ENCODE measurements at regions not wholly inside any gene's neighbourhood (a gene's known extent, or its start where the extent isn't known, plus 50 kb on each side); places are given as distances from the start of the nearest gene placed in this dataset.
"Not testable (repeated sequence)": the region's sequence is repeated elsewhere in the genome, so short reads cannot be mapped to it uniquely, and the experiment has no call there.

DNA sequence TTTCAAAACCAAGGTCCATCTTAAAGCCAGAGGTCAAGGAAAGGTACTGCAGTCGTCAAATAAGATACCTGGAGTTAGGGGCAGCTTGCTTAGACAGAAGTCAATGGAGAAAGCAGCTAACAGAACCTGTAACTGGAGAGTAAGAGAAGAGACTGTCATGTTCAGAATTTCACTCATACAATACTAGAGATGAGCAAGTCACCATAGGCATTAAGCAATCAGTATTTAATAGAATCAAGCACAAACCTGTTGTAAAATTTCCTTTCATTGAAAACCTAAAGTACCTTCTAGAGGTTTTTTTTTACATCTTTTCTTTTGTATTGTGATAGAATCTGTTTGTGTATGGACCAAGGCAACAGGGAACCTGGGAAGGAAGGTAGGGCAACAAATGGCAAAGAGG lies 183.4 kb upstream of the ERBB4 start:
- no peak overlapping the region for H3K27ac ChIP-seq (ENCODE audit: low read length)
- no peak overlapping the region for H3K4me3 ChIP-seq (ENCODE audit: low read length)
- no peak for TF ChIP-seq EZH2phosphoT487 (IDR thresholded peaks at IDR 0.05; ENCODE audit: low read depth)
- TF ChIP-seq, protein P1, sequence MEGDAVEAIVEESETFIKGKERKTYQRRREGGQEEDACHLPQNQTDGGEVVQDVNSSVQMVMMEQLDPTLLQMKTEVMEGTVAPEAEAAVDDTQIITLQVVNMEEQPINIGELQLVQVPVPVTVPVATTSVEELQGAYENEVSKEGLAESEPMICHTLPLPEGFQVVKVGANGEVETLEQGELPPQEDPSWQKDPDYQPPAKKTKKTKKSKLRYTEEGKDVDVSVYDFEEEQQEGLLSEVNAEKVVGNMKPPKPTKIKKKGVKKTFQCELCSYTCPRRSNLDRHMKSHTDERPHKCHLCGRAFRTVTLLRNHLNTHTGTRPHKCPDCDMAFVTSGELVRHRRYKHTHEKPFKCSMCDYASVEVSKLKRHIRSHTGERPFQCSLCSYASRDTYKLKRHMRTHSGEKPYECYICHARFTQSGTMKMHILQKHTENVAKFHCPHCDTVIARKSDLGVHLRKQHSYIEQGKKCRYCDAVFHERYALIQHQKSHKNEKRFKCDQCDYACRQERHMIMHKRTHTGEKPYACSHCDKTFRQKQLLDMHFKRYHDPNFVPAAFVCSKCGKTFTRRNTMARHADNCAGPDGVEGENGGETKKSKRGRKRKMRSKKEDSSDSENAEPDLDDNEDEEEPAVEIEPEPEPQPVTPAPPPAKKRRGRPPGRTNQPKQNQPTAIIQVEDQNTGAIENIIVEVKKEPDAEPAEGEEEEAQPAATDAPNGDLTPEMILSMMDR (IDR thresholded peaks at IDR 0.05; ENCODE audit: low read depth, low read length): no peak
- H3K36me3 ChIP-seq (replicated peaks; ENCODE audit: low read depth, low read length): no peaks in the 10 kb centered on the region
- H3K9ac ChIP-seq (ENCODE audit: low read length): no peak overlapping the region
- no peaks in the 10 kb centered on the region for H3K79me2 ChIP-seq (ENCODE audit: low read length)
- H3K9me3 ChIP-seq (ENCODE audit: insufficient read depth, low read length): no peaks in the 10 kb centered on the region
- H3K4me1 ChIP-seq (ENCODE audit: low read length): no peaks in the 10 kb centered on the region
- H4K20me1 ChIP-seq (ENCODE audit: insufficient read depth, low read length): no peaks in the 10 kb centered on the region
- H3K4me2 ChIP-seq (ENCODE audit: low read length): no peak overlapping the region
- H3K27me3 ChIP-seq (ENCODE audit: low read depth, low read length): no peaks in the 10 kb centered on the region
- H2AFZ ChIP-seq (ENCODE audit: low read depth, low read length): no peak overlapping the region

DNA sequence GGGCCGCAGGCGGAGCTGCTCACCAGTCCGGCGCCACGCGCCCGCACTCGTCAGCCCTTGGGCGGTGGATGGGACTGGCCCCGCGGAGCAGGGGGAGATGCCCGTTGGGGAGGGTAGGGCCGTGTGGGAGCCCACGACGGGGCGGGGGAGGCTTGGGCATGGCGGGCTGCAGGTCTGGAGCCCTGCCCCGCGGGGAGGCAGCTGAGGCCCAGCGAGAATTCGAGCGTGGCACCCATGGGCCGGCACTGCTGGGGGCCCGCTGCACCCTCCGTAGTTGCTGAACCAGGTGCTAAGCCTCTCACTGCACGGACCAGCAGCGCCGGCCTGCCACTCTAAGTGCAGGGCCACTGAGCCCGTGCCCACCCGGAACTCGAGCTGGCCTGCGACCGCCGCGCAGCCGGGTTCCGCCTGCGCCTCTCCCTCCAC lies 182.4 kb upstream of the ERBB4 start:
- Histone ChIP-seq H2AFZ (ENCODE audit: low read depth, low read length) (no peak overlapping the region), H4K20me1 (ENCODE audit: insufficient read depth, low read length) (no peaks in the 10 kb centered on the region), H3K4me2 (ENCODE audit: low read length) (no peak overlapping the region), H3K9ac (ENCODE audit: low read length) (no peak overlapping the region), H3K27me3 (ENCODE audit: low read depth, low read length) (no peaks in the 10 kb centered on the region), H3K79me2 (ENCODE audit: low read length) (no peaks in the 10 kb centered on the region), H3K36me3 (replicated peaks; ENCODE audit: low read depth, low read length) (no peaks in the 10 kb centered on the region), H3K4me1 (ENCODE audit: low read length) (no peaks in the 10 kb centered on the region), H3K27ac (ENCODE audit: low read length) (no peak overlapping the region), H3K9me3 (ENCODE audit: insufficient read depth, low read length) (no peaks in the 10 kb centered on the region), H3K4me3 (ENCODE audit: low read length) (no peak overlapping the region)
- no peak for TF ChIP-seq EZH2phosphoT487 (IDR thresholded peaks at IDR 0.05; ENCODE audit: low read depth)
- TF ChIP-seq, protein P1 (IDR thresholded peaks at IDR 0.05; ENCODE audit: low read depth, low read length): no peak

DNA sequence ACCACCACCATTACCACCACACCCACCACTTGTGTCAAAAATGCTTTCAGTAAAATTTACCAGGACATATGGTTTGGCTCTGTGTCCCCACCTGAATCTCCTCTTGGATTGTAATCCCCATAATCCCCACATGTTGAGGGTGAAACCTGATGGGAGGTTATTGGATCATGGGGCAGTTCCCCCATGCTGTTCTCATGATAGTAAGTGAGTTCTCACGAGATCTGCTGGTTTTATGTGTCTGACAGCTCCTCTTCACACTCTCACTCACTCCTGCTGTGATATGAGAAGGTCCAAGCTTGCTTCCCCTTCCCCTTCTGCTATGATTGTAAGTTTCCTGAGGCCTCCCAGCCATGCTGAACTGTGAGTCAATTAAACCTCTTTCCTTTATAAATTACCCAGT lies 176.8 kb upstream of the ERBB4 start:
- not testable (repeated sequence) for H2AFZ ChIP-seq (ENCODE audit: low read depth, low read length); H3K79me2 ChIP-seq (ENCODE audit: low read length); H3K9ac ChIP-seq (ENCODE audit: low read length); H3K27ac ChIP-seq (ENCODE audit: low read length); H3K9me3 ChIP-seq (ENCODE audit: insufficient read depth, low read length); H3K27me3 ChIP-seq (ENCODE audit: low read depth, low read length); H3K4me3 ChIP-seq (ENCODE audit: low read length); H3K36me3 ChIP-seq (replicated peaks; ENCODE audit: low read depth, low read length); H3K4me1 ChIP-seq (ENCODE audit: low read length); H4K20me1 ChIP-seq (ENCODE audit: insufficient read depth, low read length); H3K4me2 ChIP-seq (ENCODE audit: low read length)

GRCh38 chr2:212713681-212714080 lies 175.1 kb upstream of the ERBB4 start:
- no peak overlapping the region for H3K4me3 ChIP-seq (ENCODE audit: low read length)
- H3K27me3 ChIP-seq (ENCODE audit: low read depth, low read length): no peaks in the 10 kb centered on the region
- H2AFZ ChIP-seq (ENCODE audit: low read depth, low read length): no peak overlapping the region
- no peaks in the 10 kb centered on the region for H4K20me1 ChIP-seq (ENCODE audit: insufficient read depth, low read length)
- H3K4me2 ChIP-seq (ENCODE audit: low read length): no peak overlapping the region
- H3K4me1 ChIP-seq (ENCODE audit: low read length): no peaks in the 10 kb centered on the region
- H3K9me3 ChIP-seq (ENCODE audit: insufficient read depth, low read length): no peaks in the 10 kb centered on the region
- H3K27ac ChIP-seq (ENCODE audit: low read length): no peak overlapping the region
- H3K36me3 ChIP-seq (replicated peaks; ENCODE audit: low read depth, low read length): no peaks in the 10 kb centered on the region
- TF ChIP-seq, protein P1 (IDR thresholded peaks at IDR 0.05; ENCODE audit: low read depth, low read length): no peak
- TF ChIP-seq EZH2phosphoT487 (IDR thresholded peaks at IDR 0.05; ENCODE audit: low read depth): no peak
- no peaks in the 10 kb centered on the region for H3K79me2 ChIP-seq (ENCODE audit: low read length)
- no peak overlapping the region for H3K9ac ChIP-seq (ENCODE audit: low read length)

DNA sequence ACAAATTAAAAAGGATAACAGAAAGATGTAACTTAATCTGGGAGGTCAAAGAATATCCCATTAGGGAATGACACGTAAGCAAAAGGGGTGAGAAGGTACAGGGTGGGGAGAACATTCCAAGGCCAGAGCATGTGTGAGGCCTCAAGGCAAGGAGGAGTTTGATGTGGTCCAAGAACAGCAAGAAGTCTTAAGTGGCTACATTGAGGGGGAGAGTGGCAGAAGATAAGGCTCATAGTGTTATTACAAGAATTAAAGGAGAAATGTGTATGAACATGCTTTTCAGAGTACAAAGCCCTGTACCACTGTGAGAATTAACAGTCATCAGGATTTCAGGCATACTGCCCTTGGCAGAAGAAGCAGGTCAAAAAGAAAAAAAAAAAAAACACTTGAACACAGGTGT lies 174.4 kb upstream of the ERBB4 start:
- H3K27me3 ChIP-seq (ENCODE audit: low read depth, low read length): no peaks in the 10 kb centered on the region
- H3K79me2 ChIP-seq (ENCODE audit: low read length): no peaks in the 10 kb centered on the region
- H2AFZ ChIP-seq (ENCODE audit: low read depth, low read length): no peak overlapping the region
- H3K27ac ChIP-seq (ENCODE audit: low read length): no peak overlapping the region
- H3K36me3 ChIP-seq (replicated peaks; ENCODE audit: low read depth, low read length): no peaks in the 10 kb centered on the region
- no peak overlapping the region for H3K4me2 ChIP-seq (ENCODE audit: low read length)
- no peaks in the 10 kb centered on the region for H4K20me1 ChIP-seq (ENCODE audit: insufficient read depth, low read length)
- H3K4me1 ChIP-seq (ENCODE audit: low read length): no peaks in the 10 kb centered on the region
- no peak overlapping the region for H3K9ac ChIP-seq (ENCODE audit: low read length)
- H3K4me3 ChIP-seq (ENCODE audit: low read length): no peak overlapping the region
- H3K9me3 ChIP-seq (ENCODE audit: insufficient read depth, low read length): no peaks in the 10 kb centered on the region
- TF ChIP-seq, protein P1 (IDR thresholded peaks at IDR 0.05; ENCODE audit: low read depth, low read length): no peak
- TF ChIP-seq EZH2phosphoT487 (IDR thresholded peaks at IDR 0.05; ENCODE audit: low read depth): no peak

All from OCI-LY3 (cell line).